ENCODE measurements at regions not wholly inside any gene's neighbourhood (a gene's known extent, or its start where the extent isn't known, plus 50 kb on each side); places are given as distances from the start of the nearest gene placed in this dataset.

DNA sequence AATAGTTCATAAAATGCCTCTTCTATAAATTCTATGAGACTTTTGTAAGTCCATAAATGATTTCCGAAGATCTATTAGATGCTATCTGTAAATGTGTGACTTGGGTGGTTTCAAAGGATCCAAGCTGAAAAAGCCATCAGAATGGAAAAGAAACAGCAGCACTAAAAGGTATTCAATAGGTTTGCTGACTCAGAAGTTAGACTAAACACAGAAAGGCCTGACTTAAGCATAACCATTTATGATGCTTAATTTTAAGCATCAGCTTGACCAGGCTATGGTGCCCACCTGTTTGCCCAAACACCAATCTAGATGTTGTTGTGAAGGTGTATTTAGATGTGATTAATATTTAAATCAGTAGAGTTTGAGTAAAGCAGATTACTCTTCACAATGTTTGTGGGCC lies 513.5 kb downstream of the TFAP2A start:
- no peak overlapping the region for H3K4me3 ChIP-seq (ENCODE audit: low read depth, low read length)
- TF ChIP-seq, protein P1, sequence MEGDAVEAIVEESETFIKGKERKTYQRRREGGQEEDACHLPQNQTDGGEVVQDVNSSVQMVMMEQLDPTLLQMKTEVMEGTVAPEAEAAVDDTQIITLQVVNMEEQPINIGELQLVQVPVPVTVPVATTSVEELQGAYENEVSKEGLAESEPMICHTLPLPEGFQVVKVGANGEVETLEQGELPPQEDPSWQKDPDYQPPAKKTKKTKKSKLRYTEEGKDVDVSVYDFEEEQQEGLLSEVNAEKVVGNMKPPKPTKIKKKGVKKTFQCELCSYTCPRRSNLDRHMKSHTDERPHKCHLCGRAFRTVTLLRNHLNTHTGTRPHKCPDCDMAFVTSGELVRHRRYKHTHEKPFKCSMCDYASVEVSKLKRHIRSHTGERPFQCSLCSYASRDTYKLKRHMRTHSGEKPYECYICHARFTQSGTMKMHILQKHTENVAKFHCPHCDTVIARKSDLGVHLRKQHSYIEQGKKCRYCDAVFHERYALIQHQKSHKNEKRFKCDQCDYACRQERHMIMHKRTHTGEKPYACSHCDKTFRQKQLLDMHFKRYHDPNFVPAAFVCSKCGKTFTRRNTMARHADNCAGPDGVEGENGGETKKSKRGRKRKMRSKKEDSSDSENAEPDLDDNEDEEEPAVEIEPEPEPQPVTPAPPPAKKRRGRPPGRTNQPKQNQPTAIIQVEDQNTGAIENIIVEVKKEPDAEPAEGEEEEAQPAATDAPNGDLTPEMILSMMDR (IDR thresholded peaks at IDR 0.05; ENCODE audit: low read depth, low read length) = no peak

DNA sequence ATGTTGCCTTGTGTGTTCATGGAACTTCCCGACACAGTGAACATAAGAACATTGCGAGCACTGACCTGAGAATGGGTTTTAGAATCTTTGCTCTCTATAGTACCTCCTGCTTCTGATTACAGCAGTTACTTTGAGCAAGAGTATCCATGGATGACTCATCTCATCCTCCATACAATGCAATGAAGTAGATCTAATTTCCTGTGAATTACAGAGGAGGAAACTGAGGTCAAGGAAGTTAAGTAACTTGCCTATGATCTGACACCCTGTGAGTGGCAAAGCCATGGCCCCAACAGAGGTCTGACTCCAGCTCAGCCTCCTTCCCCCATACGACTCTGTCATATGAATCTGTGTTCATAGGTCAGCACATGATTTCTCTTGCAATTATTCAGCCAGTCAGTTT lies 518.1 kb downstream of the TFAP2A start:
- TF ChIP-seq, protein P1 (IDR thresholded peaks at IDR 0.05; ENCODE audit: low read depth, low read length) = no peak
- no peak overlapping the region for H3K4me3 ChIP-seq (ENCODE audit: low read depth, low read length)

DNA sequence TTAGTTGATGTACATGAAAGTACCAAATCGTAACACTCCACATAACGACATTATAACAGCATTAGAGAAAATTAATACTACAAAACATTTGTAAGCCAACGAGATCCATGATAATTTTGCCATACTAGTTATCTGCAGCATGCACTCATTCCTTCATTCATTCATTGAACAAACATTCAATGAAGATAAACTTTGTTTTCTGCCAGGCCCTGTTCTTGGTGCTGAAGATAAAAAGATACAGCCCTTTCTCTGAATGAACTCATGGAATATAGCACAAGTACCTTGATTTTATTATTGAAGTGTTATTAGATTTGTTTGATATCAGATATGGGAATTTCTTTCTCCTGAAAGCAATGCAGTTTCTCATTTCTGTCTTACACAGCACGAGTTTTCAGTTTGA lies 524.0 kb downstream of the TFAP2A start:
- TF ChIP-seq, protein P1 (IDR thresholded peaks at IDR 0.05; ENCODE audit: low read depth, low read length) = no peak

DNA sequence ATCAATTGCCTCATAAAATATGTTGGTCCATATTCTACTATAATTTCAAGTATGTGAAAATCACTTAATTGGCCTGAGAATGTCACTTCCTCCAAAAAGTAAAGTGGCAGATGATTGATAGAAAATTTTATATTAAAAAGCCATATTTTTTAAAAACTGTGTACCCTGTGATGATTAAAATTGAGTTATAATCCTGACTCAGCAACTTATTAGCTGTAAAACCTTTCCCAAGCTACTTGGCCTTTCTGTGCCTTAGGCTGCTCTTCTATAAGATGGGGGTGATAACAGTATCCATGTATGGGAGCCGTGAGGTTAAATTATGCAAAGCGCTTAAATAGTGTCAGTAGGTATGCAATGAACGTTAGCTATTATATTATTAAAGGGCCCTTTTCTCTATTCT lies 524.4 kb downstream of the TFAP2A start:
- TF ChIP-seq, protein P1 (IDR thresholded peaks at IDR 0.05; ENCODE audit: low read depth, low read length) = no peak
- no peak overlapping the region for H3K4me3 ChIP-seq (ENCODE audit: low read depth, low read length)

More for the DNA sequence above, 524.0 kb downstream of the TFAP2A start:
- no peak overlapping the region for H3K4me3 ChIP-seq (ENCODE audit: low read depth, low read length)

DNA sequence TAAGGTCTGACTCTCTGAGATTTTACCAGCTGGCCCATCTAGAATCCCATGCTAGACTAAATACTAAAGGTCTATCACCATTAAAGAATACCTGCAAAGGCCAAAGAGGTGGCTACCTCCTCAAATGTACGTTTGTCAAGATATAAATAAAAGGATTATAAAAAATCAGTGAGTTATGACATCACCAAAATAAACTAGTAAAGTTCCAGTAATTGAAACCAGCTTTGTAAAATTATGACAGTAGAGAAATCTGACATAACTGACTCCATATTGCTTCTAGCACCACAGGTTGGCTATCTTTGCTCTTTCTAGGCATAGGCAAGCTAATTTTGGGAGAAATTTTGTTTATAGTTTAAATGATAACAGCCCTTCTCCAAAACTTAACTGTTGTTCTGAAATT lies 536.3 kb downstream of the TFAP2A start:
- TF ChIP-seq, protein P1 (IDR thresholded peaks at IDR 0.05; ENCODE audit: low read depth, low read length) = no peak

DNA sequence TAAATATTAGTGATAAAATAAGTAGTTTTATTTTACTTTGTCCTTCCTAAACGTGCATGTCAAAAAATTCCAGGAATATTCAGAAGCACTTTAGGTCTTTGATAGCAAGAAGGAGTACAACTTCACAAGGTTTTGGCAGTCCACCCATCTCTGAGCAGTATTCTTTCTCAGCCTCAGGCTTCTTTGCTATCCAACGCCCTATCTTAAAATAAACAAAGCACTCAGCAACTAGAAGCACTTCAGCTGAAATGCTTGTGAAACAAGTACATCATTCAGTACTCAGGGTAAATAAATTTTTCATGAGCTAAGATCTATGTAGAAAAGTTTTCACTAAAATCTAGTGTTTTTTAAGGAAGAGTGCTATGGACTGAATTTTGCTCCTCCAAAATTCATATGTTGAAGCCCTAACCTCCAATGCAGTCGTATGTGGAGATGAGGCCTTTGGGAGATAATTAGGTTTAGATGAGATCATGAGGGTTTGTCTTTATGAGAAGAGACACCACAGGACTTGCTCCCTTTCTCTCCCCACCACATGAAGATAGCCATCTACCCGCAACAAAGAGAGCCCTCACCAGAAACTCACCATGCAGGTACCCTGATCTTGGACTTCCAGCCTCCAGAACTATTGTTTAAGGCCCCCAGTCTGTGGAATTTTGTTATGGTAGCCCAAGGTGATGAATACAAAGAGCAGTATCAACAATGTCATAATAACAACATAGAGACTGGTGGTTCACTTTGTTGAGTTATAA lies 539.1 kb downstream of the TFAP2A start:
- H3K4me3 ChIP-seq (ENCODE audit: low read depth, low read length) = no peak overlapping the region
- TF ChIP-seq, protein P1 (IDR thresholded peaks at IDR 0.05; ENCODE audit: low read depth, low read length) = no peak

More for the DNA sequence above, 536.3 kb downstream of the TFAP2A start:
- H3K4me3 ChIP-seq (ENCODE audit: low read depth, low read length) = no peak overlapping the region

DNA sequence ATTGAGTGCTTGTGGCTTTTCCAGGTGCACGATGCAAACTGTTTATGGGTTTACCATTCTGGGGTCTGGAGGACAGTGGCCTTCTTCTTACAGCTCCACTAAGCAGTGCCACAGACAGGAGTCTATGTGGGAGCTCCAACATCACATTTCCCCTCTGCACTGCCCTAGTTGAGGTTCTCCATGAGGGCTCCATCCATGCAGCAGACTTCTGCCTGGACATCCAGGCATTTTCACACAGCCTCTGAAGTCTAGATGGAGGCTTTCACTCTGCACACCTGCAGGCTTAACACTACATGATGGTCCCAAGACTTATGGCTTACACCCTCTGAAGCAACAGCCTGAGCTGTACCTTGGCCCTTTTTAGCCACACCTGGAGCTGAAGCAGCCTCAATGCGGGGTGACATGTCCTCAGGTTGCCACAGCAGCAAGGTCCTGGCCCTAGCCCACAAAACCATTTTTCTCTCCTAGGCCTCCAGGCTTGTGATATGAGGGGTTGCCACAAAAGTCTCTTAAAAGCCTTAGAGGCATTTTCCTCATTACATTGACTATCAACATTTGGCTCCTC lies 552.2 kb downstream of the TFAP2A start:
- TF ChIP-seq, protein P1 (IDR thresholded peaks at IDR 0.05; ENCODE audit: low read depth, low read length) = no peak
- H3K4me3 ChIP-seq (ENCODE audit: low read depth, low read length) = no peak overlapping the region

All from WI38 (cell line).